ENCODE measurements at regions not wholly inside any gene's neighbourhood (a gene's known extent, or its start where the extent isn't known, plus 50 kb on each side); places are given as distances from the start of the nearest gene placed in this dataset.

DNA sequence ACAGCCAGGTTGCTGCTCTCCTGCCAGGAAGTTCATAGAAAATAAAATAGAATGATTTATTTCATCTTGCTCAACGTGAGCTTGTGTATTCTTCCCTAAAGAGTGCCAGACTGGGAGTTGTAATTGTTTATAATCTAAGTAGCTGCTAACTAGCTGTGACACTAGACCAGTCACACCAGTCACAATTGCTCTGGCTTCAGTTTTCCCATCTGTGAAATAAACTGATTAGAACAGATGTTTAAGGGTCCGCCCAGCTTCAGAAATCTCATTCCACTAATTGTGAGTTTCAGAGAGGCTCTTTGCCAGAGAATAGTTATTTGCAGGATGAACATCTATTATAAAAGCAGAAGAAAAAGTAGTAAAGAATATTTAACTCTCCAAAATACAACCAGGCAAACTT is 55.6 kb upstream of the ZDHHC17 start:
- Histone ChIP-seq H4K20me1 (ENCODE audit: control insufficient read depth, insufficient read depth) (no peaks in the 10 kb centered on the region), H3K79me2 (ENCODE audit: control insufficient read depth, insufficient read depth, low read length) (no peaks in the 10 kb centered on the region), H2AFZ (ENCODE audit: control insufficient read depth, low read depth, low read length) (no peak overlapping the region), H3K9ac (ENCODE audit: control insufficient read depth, insufficient read depth, low read length) (no peak overlapping the region), H3K4me1 (ENCODE audit: control insufficient read depth, insufficient read depth, low read length) (no peaks in the 10 kb centered on the region), H3K27ac (ENCODE audit: control insufficient read depth, insufficient read depth) (no peak overlapping the region), H3K9me3 (replicated peaks; ENCODE audit: control insufficient read depth, insufficient read depth, low read length) (no peaks in the 10 kb centered on the region), H3K4me2 (ENCODE audit: control insufficient read depth, insufficient read depth) (no peak overlapping the region), H3K4me3 (no peak overlapping the region), H3K36me3 (ENCODE audit: control insufficient read depth in 2 of 2, insufficient read depth in 2 of 2, low read length in 1 of 2) (no peaks in the 10 kb centered on the region), H3K27me3 (replicated peaks in 1 of 2; ENCODE audit: control insufficient read depth in 2 of 2, insufficient read depth in 2 of 2, low read length in 1 of 2) (no peaks in the 10 kb centered on the region)
- POLR2A ChIA-PET = no interaction called here
- RAD21 ChIA-PET (ENCODE audit: unreplicated experiment) = no interaction called here
- DNase-seq (ENCODE audit: low read depth, low spot score) = no peak
- no peak for FAIRE-seq
- in situ Hi-C loops (cut with MboI) = no loop called here
- SMC1A ChIA-PET (ENCODE audit: uncharacterized antibody, unreplicated experiment) = interaction anchor here (1.8 kb wide), 2 partner anchors 8 to 83 kb away, joined by 4 to 6 read pairs; no protein-coding TSS in a partner anchor
- no peak for TF ChIP-seq CHD1 (IDR thresholded peaks at IDR 0.05; ENCODE audit: low read depth, low read length)
- TF ChIP-seq KLF5 (IDR thresholded peaks at IDR 0.05; ENCODE audit: partially characterized antibody) = no peak
- TF ChIP-seq YY1 (IDR thresholded peaks at IDR 0.05; ENCODE audit: low read depth, low read length) = no peak
- TF ChIP-seq ZNF622 (IDR thresholded peaks at IDR 0.05) = no peak
- no peak for TF ChIP-seq RELA (IDR thresholded peaks at IDR 0.05; ENCODE audit: borderline replicate concordance, partially characterized antibody)
- TF ChIP-seq, protein P1, sequence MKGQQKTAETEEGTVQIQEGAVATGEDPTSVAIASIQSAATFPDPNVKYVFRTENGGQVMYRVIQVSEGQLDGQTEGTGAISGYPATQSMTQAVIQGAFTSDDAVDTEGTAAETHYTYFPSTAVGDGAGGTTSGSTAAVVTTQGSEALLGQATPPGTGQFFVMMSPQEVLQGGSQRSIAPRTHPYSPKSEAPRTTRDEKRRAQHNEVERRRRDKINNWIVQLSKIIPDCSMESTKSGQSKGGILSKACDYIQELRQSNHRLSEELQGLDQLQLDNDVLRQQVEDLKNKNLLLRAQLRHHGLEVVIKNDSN (IDR thresholded peaks at IDR 0.05; ENCODE audit: borderline replicate concordance, extremely low read length, insufficient read depth, low read depth, low read length) = no peak
- no peak for ATAC-seq
- BruUV-seq (replicated peaks) = no TSS peak
- intact Hi-C loops (cut with micrococcal nuclease; ENCODE audit: unreplicated experiment) = no loop called here
- WGBS (ENCODE audit: insufficient coverage, insufficient replicate concordance, low lambda C conversion rate, missing lambda C conversion rate) = 28% methylated on average over 2 of the region's 2 CpGs
- CTCF ChIA-PET = no interaction called here

DNA sequence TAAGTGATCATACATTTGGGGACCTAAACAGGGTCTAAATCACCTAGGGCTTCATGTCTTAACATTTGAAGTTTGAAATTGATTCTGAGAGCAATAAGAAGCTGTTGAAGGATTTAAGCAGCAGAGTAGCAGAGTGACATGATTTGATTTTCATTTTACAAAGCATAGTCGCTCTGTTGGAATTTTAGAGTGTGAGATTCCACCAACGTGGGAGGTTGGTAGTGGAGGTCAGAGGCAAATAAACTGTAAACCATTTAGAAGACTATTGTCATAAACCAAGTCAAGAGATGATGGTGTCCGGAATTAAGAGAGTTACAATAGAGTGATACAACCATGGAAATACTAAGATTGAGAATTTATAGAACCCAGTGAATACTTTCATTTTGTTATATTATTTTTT is 52.7 kb upstream of the ZDHHC17 start:
- ATAC-seq (no peak), FAIRE-seq (no peak), DNase-seq (ENCODE audit: low read depth, low spot score) (no peak)
- ChIA-PET RAD21 (ENCODE audit: unreplicated experiment) (no interaction called here), CTCF (interaction anchor here (0.8 kb wide), 1 partner anchor 9 kb away, joined by 3 read pairs; no protein-coding TSS in a partner anchor), SMC1A (ENCODE audit: uncharacterized antibody, unreplicated experiment) (interaction anchor here (0.6 to 1.2 kb wide), 2 partner anchors 10 to 35 kb away, joined by 3 to 4 read pairs; no protein-coding TSS in a partner anchor), POLR2A (interaction anchor here (0.7 kb wide), 1 partner anchor 288 kb away, joined by 3 read pairs; no protein-coding TSS in a partner anchor)
- intact Hi-C loops (cut with micrococcal nuclease; ENCODE audit: unreplicated experiment) (no loop called here), in situ Hi-C loops (cut with MboI) (no loop called here)
- no peak overlapping the region for H3K4me3 ChIP-seq
- H3K36me3 ChIP-seq (ENCODE audit: control insufficient read depth in 2 of 2, insufficient read depth in 2 of 2, low read length in 1 of 2) = no peaks in the 10 kb centered on the region
- H3K4me1 ChIP-seq (ENCODE audit: control insufficient read depth, insufficient read depth, low read length) = no peaks in the 10 kb centered on the region
- WGBS (ENCODE audit: insufficient coverage, insufficient replicate concordance, low lambda C conversion rate, missing lambda C conversion rate) = 51% methylated on average over 3 of the region's 3 CpGs
- H3K27ac ChIP-seq (ENCODE audit: control insufficient read depth, insufficient read depth) = no peak overlapping the region
- no peaks in the 10 kb centered on the region for H4K20me1 ChIP-seq (ENCODE audit: control insufficient read depth, insufficient read depth)
- H3K27me3 ChIP-seq (replicated peaks in 1 of 2; ENCODE audit: control insufficient read depth in 2 of 2, insufficient read depth in 2 of 2, low read length in 1 of 2) = no peaks in the 10 kb centered on the region
- H3K79me2 ChIP-seq (ENCODE audit: control insufficient read depth, insufficient read depth, low read length) = no peaks in the 10 kb centered on the region
- H3K9ac ChIP-seq (ENCODE audit: control insufficient read depth, insufficient read depth, low read length) = no peak overlapping the region
- no peak overlapping the region for H3K4me2 ChIP-seq (ENCODE audit: control insufficient read depth, insufficient read depth)
- no peak overlapping the region for H2AFZ ChIP-seq (ENCODE audit: control insufficient read depth, low read depth, low read length)
- BruUV-seq (replicated peaks) = no TSS peak
- H3K9me3 ChIP-seq (replicated peaks; ENCODE audit: control insufficient read depth, insufficient read depth, low read length) = no peaks in the 10 kb centered on the region
- TF ChIP-seq POLR2A (IDR thresholded peaks at IDR 0.05; ENCODE audit: low read depth, low read length) (no peak), TARDBP (IDR thresholded peaks at IDR 0.05; ENCODE audit: borderline replicate concordance) (no peak), CTCF (IDR thresholded peaks at IDR 0.05 in 2 of 3, conservative IDR thresholded peaks at IDR 0.05 in 1 of 3; ENCODE audit: control insufficient read depth in 2 of 3, extremely low read depth in 1 of 3, insufficient read depth in 1 of 3, low read depth in 3 of 3, low read length in 3 of 3) (no peak), SUZ12 (IDR thresholded peaks at IDR 0.05; ENCODE audit: unreplicated experiment) (no peak), TCF12 (IDR thresholded peaks at IDR 0.05; ENCODE audit: low read depth, low read length) (no peak), ZSCAN29 (IDR thresholded peaks at IDR 0.05) (no peak), JUND (IDR thresholded peaks at IDR 0.05; ENCODE audit: low read depth, low read length) (no peak)
- TF ChIP-seq, protein P1 (IDR thresholded peaks at IDR 0.05; ENCODE audit: borderline replicate concordance, extremely low read length, insufficient read depth, low read depth, low read length) = no peak
- TF ChIP-seq, protein P2, sequence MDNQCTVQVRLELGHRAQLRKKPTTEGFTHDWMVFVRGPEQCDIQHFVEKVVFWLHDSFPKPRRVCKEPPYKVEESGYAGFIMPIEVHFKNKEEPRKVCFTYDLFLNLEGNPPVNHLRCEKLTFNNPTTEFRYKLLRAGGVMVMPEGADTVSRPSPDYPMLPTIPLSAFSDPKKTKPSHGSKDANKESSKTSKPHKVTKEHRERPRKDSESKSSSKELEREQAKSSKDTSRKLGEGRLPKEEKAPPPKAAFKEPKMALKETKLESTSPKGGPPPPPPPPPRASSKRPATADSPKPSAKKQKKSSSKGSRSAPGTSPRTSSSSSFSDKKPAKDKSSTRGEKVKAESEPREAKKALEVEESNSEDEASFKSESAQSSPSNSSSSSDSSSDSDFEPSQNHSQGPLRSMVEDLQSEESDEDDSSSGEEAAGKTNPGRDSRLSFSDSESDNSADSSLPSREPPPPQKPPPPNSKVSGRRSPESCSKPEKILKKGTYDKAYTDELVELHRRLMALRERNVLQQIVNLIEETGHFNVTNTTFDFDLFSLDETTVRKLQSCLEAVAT (IDR thresholded peaks at IDR 0.05) = no peak
